ENCODE measurements at regions not wholly inside any gene's neighbourhood (a gene's known extent, or its start where the extent isn't known, plus 50 kb on each side); places are given as distances from the start of the nearest gene placed in this dataset.

DNA sequence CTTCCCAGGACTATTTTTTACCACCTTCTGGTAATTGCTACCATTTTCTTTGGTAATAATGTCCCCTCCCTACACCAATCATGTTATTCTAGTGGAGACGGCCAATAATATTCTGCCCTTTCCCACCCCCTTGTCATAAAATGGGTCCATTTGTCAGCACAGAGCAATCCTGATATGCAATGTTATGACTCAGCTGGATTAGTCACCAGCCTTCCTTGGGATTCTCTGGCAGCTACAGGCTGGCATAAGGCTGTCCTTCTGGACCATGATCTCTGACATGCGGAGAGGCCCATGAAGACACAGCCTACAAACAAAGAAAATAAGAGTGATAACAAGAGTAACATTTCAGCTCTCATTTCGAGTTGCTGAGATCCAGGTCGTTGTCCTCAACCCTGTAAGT is 222.0 kb upstream of the CPNE8 start:
- FAIRE-seq (no peak), DNase-seq (ENCODE audit: insufficient read length, low spot score) (no peak)

DNA sequence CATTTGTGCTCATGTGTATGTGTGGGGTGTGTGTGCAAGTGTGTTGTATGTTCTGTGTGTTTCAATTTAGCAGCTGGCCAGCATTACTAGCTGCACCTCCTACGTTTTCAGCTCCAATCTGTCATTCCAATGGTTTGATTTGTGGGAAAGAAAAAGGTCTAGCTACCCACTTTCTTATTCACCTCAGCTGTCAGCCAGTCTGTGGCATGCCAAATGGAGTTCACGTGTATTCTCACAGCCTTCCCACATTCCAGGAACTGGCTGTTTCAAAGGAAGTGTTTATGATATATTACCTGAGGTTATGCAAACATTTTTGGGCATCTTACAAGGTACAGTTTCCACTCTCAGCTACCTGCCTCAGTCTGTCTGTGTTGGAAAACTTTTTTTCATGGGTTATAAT is 220.2 kb upstream of the CPNE8 start:
- peak; percentile 36 for FAIRE-seq
- DNase-seq (ENCODE audit: insufficient read length, low spot score), result no peak

DNA sequence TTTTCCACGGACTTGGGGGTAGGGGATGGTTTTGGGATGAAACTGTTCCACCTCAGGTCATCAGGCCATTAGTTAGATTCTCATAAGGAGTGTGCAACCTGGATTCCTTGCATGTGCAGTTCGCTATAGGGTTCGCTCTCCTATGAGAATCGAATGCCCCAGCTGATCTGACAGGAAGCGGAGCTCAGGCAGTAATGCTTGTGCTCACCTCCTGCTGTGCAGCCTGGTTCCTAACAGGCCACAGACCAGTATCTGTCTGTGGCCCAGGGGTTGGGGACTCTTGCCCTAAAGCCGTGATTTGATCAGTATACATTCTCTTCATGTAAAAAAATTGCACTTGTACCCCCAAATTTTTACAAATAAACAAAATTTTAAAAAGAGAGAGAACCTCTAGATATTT is 219.4 kb upstream of the CPNE8 start:
- no peak for DNase-seq (ENCODE audit: insufficient read length, low spot score)
- FAIRE-seq, result no peak

DNA sequence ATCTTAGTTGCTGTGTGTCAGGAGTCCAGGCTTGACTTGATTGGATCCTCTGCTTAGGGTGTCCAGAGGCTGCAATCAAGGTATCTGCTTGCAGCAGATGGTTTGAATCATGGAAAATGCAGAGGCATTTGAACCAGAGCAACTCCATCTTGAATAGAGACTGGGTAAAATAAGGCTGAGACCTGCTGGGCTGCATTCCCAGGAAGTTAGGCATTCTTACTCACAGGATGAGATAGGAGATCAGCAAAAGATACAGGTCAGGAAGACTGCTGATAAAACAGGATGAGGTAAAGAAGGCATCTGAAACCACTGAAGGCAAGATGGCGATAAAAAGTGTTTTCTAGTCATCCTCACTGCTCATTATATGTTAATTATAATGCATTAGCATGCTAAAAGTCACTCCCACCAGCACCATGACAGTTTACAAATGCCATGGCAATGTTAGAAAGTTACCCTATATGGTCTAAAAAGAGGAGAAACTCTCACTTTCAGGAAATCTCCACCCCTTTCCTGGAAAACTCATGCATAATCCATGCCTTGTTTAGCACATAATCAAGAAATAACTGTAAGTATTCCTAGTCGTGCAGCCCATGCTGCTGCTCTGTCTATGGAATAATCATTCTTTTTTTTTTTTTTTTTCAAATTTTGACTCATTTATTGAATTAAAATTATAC is 218.3 kb upstream of the CPNE8 start:
- DNase-seq (ENCODE audit: insufficient read length, low spot score) (no peak), FAIRE-seq (no peak)

DNA sequence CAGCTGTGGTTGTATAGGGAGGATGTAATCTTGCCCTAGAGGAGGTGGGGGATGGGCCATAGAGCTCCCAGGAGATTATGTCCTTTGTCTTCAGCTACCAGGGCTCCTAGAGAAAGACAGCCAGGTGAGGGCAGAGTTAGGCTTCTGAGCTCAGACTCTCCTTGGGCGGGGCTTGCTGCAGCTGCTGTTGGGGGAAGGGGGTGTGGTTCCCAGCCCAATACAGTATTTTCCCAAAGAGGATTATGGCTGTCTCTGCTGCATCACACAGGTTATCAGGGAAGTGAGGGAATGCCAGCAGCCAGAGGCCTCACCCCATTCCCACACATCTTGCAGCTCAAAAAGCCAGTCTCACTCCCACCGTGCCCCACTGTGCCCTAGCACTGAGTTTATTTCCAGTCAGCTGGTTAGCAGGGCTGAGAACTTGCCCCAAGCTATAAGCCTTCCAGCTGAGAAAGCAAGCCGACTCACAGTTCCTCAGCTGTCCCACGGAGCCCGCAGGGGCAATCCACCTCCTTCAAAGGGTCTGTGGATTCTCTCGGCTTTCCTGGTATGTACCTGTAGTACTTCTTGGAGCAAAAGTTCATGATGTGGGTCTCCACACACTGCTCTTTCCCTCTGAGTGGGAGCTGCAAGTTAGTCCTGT is 217.3 kb upstream of the CPNE8 start:
- DNase-seq (ENCODE audit: insufficient read length, low spot score) (no peak), FAIRE-seq (no peak)

DNA sequence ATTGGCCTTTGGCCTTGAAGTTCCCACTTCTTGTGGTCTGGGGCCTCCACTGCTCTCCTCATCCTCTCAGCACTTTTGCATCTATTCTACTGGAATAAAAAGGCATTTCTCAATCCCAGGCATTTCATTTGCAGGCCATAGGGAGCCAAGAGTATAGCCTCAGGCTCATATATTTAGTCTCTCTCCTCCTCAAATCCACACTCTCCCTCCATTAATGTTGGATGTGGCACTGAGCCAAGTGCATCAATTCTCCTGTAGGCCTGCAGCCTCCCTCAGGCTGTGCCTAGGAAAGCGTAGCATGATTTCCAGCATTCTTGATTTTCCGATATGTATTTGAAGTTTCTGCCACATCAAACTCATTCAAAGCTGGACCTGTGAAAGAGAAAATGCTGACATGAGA is 211.5 kb upstream of the CPNE8 start:
- DNase-seq (ENCODE audit: insufficient read length, low spot score) (no peak), FAIRE-seq (no peak)

DNA sequence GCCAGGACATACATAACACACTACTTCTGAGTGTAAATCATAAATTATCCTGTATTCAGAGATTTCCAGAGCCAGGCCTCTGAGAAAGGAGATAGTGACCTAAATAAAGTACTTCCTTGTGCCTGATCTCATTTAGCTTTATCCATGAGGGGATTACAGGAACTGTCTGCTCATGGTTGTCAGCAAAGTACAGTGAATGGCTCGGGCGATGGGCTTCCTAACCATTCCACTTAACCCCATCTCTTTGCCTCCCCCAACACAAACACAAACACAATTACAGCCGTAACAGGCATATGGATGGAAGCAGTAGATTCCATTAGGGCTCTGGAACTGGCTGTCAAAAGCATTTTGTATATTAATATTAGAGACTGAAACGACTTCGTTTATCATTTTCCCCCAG is 206.7 kb upstream of the CPNE8 start:
- no peak for DNase-seq (ENCODE audit: insufficient read length, low spot score)
- FAIRE-seq, result no peak

DNA sequence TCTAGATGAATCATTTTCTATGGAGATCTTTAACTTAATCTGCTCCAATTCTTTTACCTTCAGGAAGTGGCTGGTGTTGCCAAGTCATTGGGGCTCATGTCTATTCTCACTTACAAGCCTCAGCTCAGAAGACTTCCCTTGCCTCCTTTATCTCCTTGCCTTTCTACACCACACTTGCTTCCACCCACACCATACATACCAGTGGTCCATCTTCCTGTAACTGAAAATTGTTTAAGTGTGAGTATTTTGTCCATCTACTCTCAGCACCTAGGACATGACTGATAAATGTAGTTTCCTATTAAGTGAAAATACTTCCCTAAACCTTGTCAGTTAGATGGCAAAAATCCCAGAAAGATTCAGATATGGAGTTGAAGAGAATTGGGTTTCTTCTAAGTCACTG is 199.7 kb upstream of the CPNE8 start:
- no peak for DNase-seq (ENCODE audit: insufficient read length, low spot score)
- no peak for FAIRE-seq

DNA sequence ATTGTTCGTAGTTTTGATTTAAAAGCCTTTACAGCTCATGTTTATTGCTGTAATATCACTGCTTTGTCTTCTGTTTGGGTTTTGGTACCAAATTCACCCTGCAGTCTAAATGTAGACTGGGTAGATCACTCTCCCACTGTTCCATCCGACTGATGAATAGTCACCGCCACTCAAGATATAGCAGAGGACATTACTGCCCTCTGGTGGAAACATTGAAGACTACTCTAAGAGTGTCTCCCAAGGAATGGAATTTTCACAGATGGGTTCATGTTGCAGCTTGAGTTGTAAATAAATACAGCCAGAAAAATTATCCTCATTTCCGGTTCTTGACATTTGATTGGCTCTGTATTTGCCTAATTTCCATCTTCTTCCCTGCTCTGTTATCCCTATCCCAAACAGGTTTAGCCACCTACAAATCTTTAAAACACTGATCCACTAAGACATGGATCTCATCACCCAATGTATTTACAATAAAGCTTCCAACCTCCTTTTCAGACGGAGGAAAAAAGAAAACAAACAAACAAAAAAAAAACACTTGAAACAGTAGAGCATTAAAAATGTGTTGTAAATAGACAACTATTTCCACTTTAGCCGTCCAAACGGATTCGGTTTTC is 198.3 kb upstream of the CPNE8 start:
- no peak for FAIRE-seq
- DNase-seq (ENCODE audit: insufficient read length, low spot score), result peak; percentile 33

DNA sequence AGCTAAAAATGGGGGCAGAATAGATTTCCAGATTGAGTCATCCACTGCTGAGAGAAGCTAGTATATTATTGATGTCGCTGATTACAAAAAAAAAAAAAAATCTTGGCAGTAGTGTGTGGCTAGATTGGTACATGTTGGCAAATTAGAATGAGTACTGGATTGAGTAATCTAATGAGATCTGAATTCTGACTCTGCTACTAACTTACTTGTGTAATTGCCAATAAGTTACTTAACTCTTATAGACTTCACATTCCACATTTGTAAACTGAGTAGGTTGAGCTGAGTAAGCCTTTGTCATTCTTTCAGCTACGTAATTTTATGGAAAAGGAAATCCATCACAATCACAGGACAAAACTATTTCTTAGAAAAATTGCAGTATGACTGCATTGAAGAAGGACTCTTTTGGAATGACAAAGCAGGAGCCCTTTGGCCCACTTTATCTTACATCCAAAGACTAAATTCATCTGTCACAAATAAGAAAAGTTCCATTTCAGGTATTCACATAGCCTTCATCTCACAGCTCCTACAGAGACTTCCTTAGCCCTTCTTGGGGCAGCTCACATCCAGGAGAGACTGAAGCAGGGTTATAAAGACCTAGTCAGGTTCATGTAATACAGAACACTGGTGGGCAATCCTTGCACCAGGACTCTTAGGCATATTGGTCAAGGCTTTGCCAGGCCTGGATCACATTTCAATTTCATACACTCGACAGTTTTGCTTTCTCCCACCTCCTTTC is 197.3 kb upstream of the CPNE8 start:
- FAIRE-seq, result no peak
- no peak for DNase-seq (ENCODE audit: insufficient read length, low spot score)

DNA sequence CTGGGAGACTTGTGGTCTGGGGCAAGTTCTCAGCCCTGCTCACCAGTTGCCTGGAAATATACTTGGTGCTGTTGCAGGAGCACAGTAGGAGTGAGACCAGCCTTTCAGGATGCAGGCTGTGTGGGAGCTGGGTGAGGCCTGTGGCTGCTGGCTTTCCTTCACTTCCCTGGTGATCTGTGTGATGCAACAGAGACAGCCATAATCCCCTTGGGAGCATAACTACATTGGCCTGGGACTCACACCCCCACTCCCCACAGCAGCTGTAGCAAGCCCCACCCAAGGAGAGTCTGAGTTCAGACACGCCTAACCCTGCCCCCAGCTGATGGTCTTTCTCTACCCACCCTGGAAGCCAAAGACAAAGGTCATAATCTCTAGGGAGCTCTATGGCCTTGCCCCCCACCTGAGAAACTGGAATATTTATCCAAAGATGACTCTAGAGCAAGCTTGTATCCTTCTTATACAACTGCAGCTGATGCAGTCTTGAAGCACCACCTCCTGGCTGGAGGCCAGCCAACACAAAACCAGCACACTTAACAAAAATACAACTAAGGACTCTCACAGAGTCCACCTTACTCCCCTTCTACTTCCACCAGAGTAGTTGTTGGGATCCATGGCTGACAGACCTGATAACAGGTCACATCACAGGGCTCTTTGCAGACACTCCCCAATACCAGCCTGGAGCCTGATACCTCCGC is 190.4 kb upstream of the CPNE8 start:
- no peak for FAIRE-seq
- DNase-seq (ENCODE audit: insufficient read length, low spot score), result no peak

DNA sequence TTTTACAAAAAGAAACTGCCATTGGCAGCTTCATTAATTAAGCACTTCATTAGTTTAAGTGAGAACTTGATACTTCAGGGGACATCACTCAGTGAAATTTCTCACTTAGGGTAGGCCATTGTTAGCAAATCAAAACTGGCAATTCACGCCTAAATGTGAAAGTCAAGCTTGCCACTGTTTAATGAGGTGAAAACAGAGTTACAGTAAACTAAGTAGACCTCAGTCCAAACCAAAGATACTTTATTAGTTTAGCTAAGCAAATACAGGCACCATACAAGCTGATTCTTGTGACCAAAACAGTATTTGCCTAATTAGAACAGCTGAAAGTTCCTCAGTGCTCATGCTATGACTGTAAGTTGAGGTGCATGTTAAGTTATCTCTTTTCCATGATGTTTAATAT is 176.5 kb upstream of the CPNE8 start:
- FAIRE-seq, result no peak

DNA sequence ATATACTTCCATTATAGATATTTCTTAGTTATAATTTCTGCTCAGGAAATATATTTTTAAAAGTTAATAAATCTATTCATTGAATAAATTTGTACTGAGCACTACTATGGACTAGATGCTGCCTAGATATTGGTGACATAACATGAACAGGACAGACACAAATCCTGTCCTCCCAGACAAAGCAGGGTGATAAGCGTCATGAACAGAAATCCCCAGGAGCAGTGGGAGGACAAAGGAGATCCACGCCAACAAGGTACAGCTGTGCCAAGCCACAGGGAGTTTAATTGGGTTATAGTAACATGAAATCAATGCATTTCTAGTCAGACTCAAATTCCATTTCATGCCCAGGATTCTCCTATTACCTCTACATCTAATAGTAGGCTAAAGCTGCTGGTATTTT is 171.8 kb upstream of the CPNE8 start:
- FAIRE-seq, result no peak
- no peak for DNase-seq (ENCODE audit: insufficient read length, low spot score)

More for the DNA sequence above, 176.5 kb upstream of the CPNE8 start:
- DNase-seq (ENCODE audit: insufficient read length, low spot score), result no peak

DNA sequence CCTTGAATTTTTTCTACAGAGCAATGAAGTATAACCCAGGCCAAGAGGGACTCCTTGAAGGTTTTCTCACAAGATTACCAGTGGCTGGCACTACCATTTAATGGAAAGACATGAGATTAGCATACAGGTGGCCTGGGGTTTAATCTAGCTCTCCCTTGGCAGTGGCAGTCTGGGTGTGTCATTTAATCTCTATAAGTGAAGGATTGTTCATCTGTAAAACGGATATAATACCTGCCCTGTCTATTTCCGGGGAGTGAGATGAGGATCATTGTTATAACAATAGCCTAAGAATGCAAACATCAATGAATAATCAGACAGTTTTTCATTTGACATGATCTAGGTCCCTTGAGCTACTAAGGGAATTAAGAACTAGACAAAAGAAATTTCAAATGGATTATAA is 168.7 kb upstream of the CPNE8 start:
- no peak for DNase-seq (ENCODE audit: insufficient read length, low spot score)
- FAIRE-seq, result no peak

DNA sequence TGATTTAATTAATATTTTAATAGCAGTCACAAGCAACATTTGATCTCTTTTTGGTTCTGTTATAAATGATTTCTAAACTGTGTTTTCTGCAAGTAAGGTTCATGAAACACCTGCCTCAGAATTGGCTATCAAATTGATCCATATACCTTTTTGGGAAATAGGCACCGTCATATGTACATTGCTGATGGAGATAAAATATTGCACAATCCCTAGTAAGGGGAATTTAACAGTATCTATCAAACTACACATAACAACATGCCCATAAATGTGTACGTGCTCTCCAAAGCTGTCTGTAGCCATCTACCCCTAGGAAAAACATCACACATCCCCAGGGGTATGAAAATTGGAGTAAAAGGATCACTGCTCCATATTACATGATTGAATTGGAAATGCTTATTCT is 167.3 kb upstream of the CPNE8 start:
- FAIRE-seq (no peak), DNase-seq (ENCODE audit: insufficient read length, low spot score) (no peak)

DNA sequence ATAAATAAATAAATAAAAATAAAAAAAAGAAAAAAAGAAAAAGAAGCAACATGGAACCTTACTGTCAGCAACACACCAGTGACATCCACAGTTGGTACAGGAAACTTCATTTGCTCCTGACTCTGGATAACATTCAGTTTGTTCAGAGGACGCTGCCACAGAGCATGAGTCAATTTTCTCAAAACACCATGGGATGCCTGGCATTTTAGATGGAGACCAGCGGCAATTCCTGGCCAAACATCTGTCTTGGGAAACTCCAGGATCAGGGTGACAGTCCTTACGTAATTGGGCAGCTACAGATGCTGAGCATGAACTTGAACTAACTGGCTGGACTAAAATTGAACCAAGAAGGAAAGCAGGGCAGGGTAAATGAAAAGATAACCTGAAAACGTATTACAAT is 166.2 kb upstream of the CPNE8 start:
- DNase-seq (ENCODE audit: insufficient read length, low spot score) (no peak), FAIRE-seq (no peak)

DNA sequence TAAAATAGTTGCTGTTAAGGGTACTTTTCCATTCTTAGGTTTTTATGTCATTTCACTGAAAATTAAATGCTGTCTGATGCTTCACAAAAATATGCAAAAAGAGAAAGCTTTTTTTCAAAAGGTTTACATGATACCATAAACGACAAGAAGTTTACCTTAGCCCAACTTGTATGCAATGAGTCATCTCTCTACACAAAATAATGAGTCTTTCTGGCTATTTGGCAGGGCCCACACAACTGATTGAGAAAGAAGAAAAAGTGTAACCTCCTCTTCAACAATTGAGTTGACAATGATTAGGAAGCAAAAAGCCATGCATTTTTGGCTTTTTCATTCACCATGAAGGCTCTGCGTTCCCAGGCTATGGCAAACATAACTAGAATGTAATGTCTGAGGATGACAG is 165.4 kb upstream of the CPNE8 start:
- FAIRE-seq (no peak), DNase-seq (ENCODE audit: insufficient read length, low spot score) (no peak)

DNA sequence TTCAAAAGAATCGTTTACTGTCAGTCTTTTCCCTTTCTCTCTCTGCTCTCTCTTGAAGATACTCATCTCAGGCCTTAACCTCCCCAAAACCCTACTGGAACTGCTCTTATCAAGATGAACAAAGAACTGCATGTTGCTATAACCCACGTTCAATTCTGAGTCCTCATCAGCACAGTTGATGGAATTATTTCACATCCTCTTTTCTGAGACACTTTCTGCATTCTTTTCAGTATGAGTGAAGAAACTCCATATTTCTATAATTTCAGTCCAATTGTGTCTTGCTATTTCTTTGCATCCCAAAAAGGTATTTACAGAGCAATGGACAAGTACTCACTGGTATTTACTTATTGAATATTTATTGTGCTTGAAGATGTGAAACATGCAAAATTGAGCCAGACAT is 160.1 kb upstream of the CPNE8 start:
- DNase-seq (ENCODE audit: insufficient read length, low spot score) (no peak), FAIRE-seq (no peak)

DNA sequence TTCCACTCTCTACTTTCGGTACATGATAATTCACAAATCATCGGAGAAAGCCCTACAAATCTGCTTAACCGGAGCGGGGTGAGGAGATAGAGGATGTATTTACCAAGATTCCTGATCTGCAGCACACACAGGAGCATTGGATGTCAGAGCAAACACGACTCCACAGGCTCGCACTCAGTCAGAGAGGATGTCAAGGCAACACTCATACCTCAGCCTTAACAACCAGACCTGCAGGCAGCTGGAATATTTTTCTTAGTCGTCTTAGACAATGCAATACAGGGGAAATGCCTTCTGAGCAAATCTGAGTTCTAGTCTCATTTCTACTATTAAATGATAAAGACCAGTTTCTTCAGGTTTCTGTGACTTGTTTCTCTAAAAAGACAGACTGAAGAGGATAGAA is 159.3 kb upstream of the CPNE8 start:
- DNase-seq (ENCODE audit: insufficient read length, low spot score) (no peak), FAIRE-seq (no peak)

DNA sequence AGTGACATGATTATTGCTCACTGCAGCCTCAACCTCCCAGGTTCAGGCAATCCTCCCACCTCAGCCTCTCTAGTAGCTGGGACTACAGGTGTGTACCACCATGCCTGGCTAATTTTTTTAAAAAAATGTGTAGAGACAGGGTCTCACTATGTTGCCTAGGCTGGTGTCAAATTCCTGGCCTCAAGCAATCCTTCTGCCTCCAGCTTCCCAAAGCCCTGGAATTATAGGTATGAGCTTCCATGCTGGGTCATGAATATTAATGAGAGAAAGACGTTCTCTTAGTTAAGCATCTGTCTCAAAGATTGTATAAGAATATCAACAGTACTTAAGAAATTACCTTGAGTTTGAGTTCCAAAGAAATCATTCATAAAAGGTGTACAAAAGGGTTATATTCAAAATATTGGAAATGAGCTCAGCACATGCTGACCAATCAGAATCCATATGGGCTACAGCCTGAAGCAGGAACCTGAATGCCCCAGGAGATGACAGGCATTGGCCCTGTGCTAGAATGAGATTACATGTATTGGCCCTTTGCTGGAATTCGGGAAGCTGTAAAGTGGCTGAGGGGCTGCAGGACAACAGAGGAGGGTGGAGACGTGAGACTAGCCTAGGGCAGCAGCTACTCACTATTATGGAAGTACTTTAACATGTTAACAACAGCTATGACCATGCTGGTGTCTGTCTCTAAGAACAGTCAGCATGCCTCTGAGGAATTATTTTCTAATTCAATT is 157.0 kb upstream of the CPNE8 start:
- DNase-seq (ENCODE audit: insufficient read length, low spot score) (no peak), FAIRE-seq (no peak)

DNA sequence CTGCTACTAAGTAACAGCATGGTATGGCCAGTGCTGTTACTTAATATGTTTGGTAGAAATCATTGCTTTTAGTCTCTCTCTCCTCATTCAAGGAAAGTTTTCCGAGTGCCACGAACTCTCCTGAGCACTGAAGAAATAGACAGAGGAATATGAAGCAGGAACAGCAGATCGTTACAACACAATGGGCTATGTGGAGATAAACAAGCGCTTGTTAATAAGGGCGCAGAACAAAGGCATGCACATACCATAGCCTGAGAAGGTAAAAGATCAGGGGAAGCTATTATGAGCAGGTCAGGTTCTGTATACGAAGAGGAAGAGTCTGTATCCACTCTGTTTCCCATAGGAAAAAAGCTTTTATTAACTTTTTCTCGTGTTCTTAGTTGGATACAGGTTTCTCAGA is 156.2 kb upstream of the CPNE8 start:
- FAIRE-seq, result no peak
- DNase-seq (ENCODE audit: insufficient read length, low spot score), result no peak
